ENCODE measurements at regions not wholly inside any gene's neighbourhood (a gene's known extent, or its start where the extent isn't known, plus 50 kb on each side); places are given as distances from the start of the nearest gene placed in this dataset.

DNA sequence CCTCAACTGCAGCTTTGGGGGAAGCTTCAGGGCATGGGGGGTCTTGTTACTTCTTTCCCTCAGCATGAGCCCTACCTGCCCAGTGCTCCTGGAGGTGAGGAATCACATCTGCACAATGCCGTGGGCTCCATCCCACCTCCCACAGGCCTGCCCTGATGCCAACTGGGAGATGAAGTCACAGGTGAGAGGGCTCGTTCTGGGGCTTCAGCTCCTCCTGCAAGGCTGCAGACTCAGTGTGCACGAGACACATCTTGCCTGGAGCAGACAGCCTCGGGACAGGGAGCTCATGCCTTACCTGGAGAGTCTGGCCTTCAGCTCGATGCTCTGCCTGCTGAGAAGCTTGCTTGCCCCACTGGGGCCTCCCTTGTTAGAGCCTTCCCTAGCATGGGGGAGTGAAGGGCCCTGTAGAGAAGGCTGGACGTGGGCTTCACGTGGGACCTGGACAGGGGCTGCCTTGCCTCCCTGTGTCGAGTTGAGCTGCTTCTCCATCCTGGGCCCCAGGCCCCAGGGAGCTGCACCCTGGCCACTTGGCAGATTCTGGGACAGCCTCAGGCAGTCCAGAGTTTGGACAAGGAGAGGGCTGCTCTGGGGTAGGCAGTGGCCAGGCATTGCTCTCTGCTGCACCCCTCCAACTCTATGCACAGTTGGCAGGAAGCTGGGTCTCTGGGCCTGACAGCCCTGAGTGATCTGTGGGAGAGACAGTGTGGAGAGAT lies 171.4 kb downstream of the KIF26A start:
- CTCF ChIA-PET, result interaction anchor here (0.6 kb wide), 1 partner anchor 232 kb away, joined by 4 read pairs; no protein-coding TSS in a partner anchor
- BruUV-seq (replicated peaks), result no TSS peak

DNA sequence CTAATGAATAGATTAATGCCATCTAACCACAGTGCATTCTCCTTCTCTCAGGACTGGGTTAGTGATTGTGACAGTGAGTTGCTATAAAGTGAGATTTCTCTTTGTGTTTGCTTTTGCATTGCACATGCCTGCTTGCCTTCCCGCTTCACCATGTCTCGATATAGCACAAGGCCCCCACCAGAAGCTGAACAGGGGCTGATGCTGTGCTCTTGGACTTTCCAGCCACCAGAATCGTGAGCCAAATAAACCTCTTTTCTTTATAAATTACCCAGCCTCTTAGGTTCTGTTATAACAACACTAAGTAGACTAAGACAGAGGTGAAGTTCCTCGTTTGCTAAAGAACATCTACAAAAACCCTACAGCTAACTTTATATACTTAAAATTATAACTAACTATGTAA lies 173.0 kb downstream of the KIF26A start:
- POLR2A ChIA-PET (ENCODE audit: low non-redundant PET), result no interaction called here
- CTCF ChIA-PET, result no interaction called here
- H3K4me3 ChIP-seq (ENCODE audit: low read depth, low read length, poor library complexity, severe bottlenecking), result no peak overlapping the region
- no peaks in the 10 kb centered on the region for H3K4me1 ChIP-seq (ENCODE audit: insufficient read depth, low read length, poor library complexity, severe bottlenecking)
- intact Hi-C loops (cut with micrococcal nuclease; ENCODE audit: unreplicated experiment), result loop anchor here (10.0 kb wide), 1 partner anchor 837 kb away; no protein-coding TSS in a partner anchor
- no peaks in the 10 kb centered on the region for H3K9me3 ChIP-seq (ENCODE audit: low read depth, low read length, poor library complexity, severe bottlenecking)
- no peak for TF ChIP-seq EZH2 (IDR thresholded peaks at IDR 0.05; ENCODE audit: borderline replicate concordance, low read depth, low read length, poor library complexity, severe bottlenecking)
- no peak for TF ChIP-seq CTCF (conservative IDR thresholded peaks at IDR 0.05; ENCODE audit: low read depth, low read length)
- no peaks in the 10 kb centered on the region for H3K27me3 ChIP-seq (replicated peaks; ENCODE audit: insufficient read depth, low read depth, low read length, poor library complexity)
- no peak overlapping the region for H3K27ac ChIP-seq (ENCODE audit: low read depth, low read length, poor library complexity, severe bottlenecking)
- H3K36me3 ChIP-seq (ENCODE audit: insufficient read depth, low read length, poor library complexity, severe bottlenecking), result no peaks in the 10 kb centered on the region
- DNase-seq (ENCODE audit: low spot score), result no peak
- BruUV-seq (replicated peaks), result no TSS peak

More for the DNA sequence above, 171.4 kb downstream of the KIF26A start:
- H3K27ac ChIP-seq (ENCODE audit: low read depth, low read length, poor library complexity, severe bottlenecking), result no peak overlapping the region
- intact Hi-C loops (cut with micrococcal nuclease; ENCODE audit: unreplicated experiment), result loop anchor here (10.0 kb wide), 1 partner anchor 835 kb away; no protein-coding TSS in a partner anchor
- DNase-seq (ENCODE audit: low spot score), result no peak
- POLR2A ChIA-PET (ENCODE audit: low non-redundant PET), result no interaction called here
- no peaks in the 10 kb centered on the region for H3K9me3 ChIP-seq (ENCODE audit: low read depth, low read length, poor library complexity, severe bottlenecking)
- no peaks in the 10 kb centered on the region for H3K36me3 ChIP-seq (ENCODE audit: insufficient read depth, low read length, poor library complexity, severe bottlenecking)
- no peak for TF ChIP-seq CTCF (conservative IDR thresholded peaks at IDR 0.05; ENCODE audit: low read depth, low read length)
- TF ChIP-seq EZH2 (IDR thresholded peaks at IDR 0.05; ENCODE audit: borderline replicate concordance, low read depth, low read length, poor library complexity, severe bottlenecking), result no peak
- H3K27me3 ChIP-seq (replicated peaks; ENCODE audit: insufficient read depth, low read depth, low read length, poor library complexity), result no peaks in the 10 kb centered on the region
- H3K4me3 ChIP-seq (ENCODE audit: low read depth, low read length, poor library complexity, severe bottlenecking), result no peak overlapping the region
- H3K4me1 ChIP-seq (ENCODE audit: insufficient read depth, low read length, poor library complexity, severe bottlenecking), result no peaks in the 10 kb centered on the region

DNA sequence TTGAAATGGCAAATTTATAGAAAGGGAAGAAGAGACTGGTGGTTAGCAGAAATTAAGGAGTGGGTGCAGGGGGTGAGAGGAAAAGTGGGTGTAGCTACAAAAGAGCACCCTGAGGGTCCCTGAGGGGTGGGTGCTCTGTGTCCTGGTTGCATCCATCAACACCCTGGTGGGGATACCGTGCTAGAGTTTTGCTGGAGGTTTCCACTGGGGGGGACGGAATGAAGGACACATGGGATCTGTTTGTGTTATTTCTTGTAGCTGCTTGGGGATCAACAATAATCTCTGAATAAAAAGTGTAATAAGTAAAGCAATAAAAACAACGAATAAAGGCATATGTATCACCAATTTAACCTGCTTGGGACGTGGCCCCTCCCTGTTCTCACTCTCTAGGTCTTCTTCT lies 175.3 kb downstream of the KIF26A start:
- intact Hi-C loops (cut with micrococcal nuclease; ENCODE audit: unreplicated experiment), result loop anchor here (10.0 kb wide), 1 partner anchor 839 kb away; no protein-coding TSS in a partner anchor
- Histone ChIP-seq H3K27ac (ENCODE audit: low read depth, low read length, poor library complexity, severe bottlenecking) (no peak overlapping the region), H3K4me1 (ENCODE audit: insufficient read depth, low read length, poor library complexity, severe bottlenecking) (no peaks in the 10 kb centered on the region), H3K9me3 (ENCODE audit: low read depth, low read length, poor library complexity, severe bottlenecking) (no peaks in the 10 kb centered on the region), H3K4me3 (ENCODE audit: low read depth, low read length, poor library complexity, severe bottlenecking) (no peak overlapping the region), H3K36me3 (ENCODE audit: insufficient read depth, low read length, poor library complexity, severe bottlenecking) (no peaks in the 10 kb centered on the region), H3K27me3 (replicated peaks; ENCODE audit: insufficient read depth, low read depth, low read length, poor library complexity) (no peaks in the 10 kb centered on the region)
- TF ChIP-seq CTCF (conservative IDR thresholded peaks at IDR 0.05; ENCODE audit: low read depth, low read length) (no peak), EZH2 (IDR thresholded peaks at IDR 0.05; ENCODE audit: borderline replicate concordance, low read depth, low read length, poor library complexity, severe bottlenecking) (no peak)
- BruUV-seq (replicated peaks), result no TSS peak
- CTCF ChIA-PET, result no interaction called here
- no peak for DNase-seq (ENCODE audit: low spot score)
- POLR2A ChIA-PET (ENCODE audit: low non-redundant PET), result interaction anchor here (0.7 kb wide), 1 partner anchor 819 kb away, joined by 25 read pairs; no protein-coding TSS in a partner anchor
